Endothelial cell (in vitro differentiated cells): ENCODE measurements at regions not wholly inside any gene's neighbourhood (a gene's known extent, or its start where the extent isn't known, plus 50 kb on each side); places are given as distances from the start of the nearest gene placed in this dataset.

Experiments used
- DNase-seq: peaks from one replicate; pipeline ENCODE4 v3.0.0; 2021; ENCODE audit warnings: low spot score
- H3K27ac Mint-ChIP-seq: one replicate; pipeline ENCODE4 v1.8.0; 2021; ENCODE audit warnings: mixed read lengths, inconsistent platforms; ENCODE audit not compliant: unreplicated experiment
- H3K27me3 Mint-ChIP-seq: one replicate; pipeline ENCODE4 v1.8.0; 2021; ENCODE audit warnings: mild to moderate bottlenecking, moderate library complexity, mixed read lengths, inconsistent platforms; ENCODE audit not compliant: unreplicated experiment
- H3K36me3 Mint-ChIP-seq: one replicate; pipeline ENCODE4 v1.8.0; 2021; ENCODE audit warnings: mild to moderate bottlenecking, low read depth, mixed read lengths, inconsistent platforms; ENCODE audit not compliant: unreplicated experiment
- H3K4me1 Mint-ChIP-seq: one replicate; pipeline ENCODE4 v1.8.0; 2021; ENCODE audit warnings: mild to moderate bottlenecking, mixed read lengths, inconsistent platforms; ENCODE audit not compliant: unreplicated experiment
- H3K4me3 Mint-ChIP-seq: one replicate; pipeline ENCODE4 v1.8.0; 2021; ENCODE audit warnings: mild to moderate bottlenecking, mixed read lengths, inconsistent platforms; ENCODE audit not compliant: unreplicated experiment
- H3K9me3 Mint-ChIP-seq: one replicate; pipeline ENCODE4 v1.8.0; 2021; ENCODE audit warnings: mixed read lengths, inconsistent platforms; ENCODE audit not compliant: unreplicated experiment
- TF ChIP-seq, protein P1 (sequence below): fragments of 200-600 bp; sonication (generic); IDR thresholded peaks from one replicate; pipeline ENCODE4 v1.5.0; 2021; ENCODE audit warnings: antibody characterized with exemption; ENCODE audit not compliant: unreplicated experiment

- no peak overlapping the region for H3K4me3 Mint-ChIP-seq
- no peak for DNase-seq
- no peaks in the 10 kb centered on the region for H3K4me1 Mint-ChIP-seq
- no peaks in the 10 kb centered on the region for H3K27me3 Mint-ChIP-seq
- no peak overlapping the region for H3K27ac Mint-ChIP-seq
- H3K9me3 Mint-ChIP-seq: no peaks in the 10 kb centered on the region
- H3K36me3 Mint-ChIP-seq: no peaks in the 10 kb centered on the region
- TF ChIP-seq, protein P1, sequence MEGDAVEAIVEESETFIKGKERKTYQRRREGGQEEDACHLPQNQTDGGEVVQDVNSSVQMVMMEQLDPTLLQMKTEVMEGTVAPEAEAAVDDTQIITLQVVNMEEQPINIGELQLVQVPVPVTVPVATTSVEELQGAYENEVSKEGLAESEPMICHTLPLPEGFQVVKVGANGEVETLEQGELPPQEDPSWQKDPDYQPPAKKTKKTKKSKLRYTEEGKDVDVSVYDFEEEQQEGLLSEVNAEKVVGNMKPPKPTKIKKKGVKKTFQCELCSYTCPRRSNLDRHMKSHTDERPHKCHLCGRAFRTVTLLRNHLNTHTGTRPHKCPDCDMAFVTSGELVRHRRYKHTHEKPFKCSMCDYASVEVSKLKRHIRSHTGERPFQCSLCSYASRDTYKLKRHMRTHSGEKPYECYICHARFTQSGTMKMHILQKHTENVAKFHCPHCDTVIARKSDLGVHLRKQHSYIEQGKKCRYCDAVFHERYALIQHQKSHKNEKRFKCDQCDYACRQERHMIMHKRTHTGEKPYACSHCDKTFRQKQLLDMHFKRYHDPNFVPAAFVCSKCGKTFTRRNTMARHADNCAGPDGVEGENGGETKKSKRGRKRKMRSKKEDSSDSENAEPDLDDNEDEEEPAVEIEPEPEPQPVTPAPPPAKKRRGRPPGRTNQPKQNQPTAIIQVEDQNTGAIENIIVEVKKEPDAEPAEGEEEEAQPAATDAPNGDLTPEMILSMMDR: no peak
Measured at GRCh38 chr2:198710562-198710961, 747.2 kb downstream of the SATB2 start.

GRCh38 chr2:198706476-198707082 lies 751.2 kb downstream of the SATB2 start:
- DNase-seq: no peak
- Mint-ChIP-seq H3K36me3 (no peaks in the 10 kb centered on the region), H3K27ac (no peak overlapping the region), H3K4me1 (no peaks in the 10 kb centered on the region), H3K4me3 (no peak overlapping the region), H3K27me3 (no peaks in the 10 kb centered on the region), H3K9me3 (no peaks in the 10 kb centered on the region)
- TF ChIP-seq, protein P1: no peak

GRCh38 chr2:198703281-198703680 lies 754.5 kb downstream of the SATB2 start:
- no peak overlapping the region for H3K4me3 Mint-ChIP-seq
- no peak for DNase-seq
- H3K27me3 Mint-ChIP-seq: no peaks in the 10 kb centered on the region
- no peak overlapping the region for H3K27ac Mint-ChIP-seq
- TF ChIP-seq, protein P1: no peak
- no peaks in the 10 kb centered on the region for H3K36me3 Mint-ChIP-seq
- H3K9me3 Mint-ChIP-seq: no peaks in the 10 kb centered on the region
- H3K4me1 Mint-ChIP-seq: no peaks in the 10 kb centered on the region

DNA sequence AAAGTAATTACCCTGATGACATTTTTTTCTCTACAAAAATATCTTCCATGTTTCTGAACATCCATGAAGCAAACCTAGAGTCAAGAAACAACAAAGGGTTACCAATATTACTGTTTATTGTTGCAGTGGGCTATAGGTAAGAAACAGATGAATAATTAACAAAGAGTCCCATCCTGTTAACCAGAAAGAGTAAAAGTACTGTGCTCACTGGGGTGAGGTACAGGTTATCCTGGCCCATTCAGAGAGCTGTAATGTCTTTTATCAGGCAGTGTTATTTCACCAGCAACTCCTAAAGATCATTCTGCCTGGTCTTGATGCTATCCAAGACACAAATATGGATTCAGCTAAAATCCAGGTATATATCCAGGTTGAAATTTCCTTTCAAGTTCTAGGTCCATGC lies 754.9 kb downstream of the SATB2 start:
- H3K27me3 Mint-ChIP-seq: no peaks in the 10 kb centered on the region
- no peaks in the 10 kb centered on the region for H3K36me3 Mint-ChIP-seq
- H3K4me1 Mint-ChIP-seq: no peaks in the 10 kb centered on the region
- H3K4me3 Mint-ChIP-seq: no peak overlapping the region
- DNase-seq: no peak
- TF ChIP-seq, protein P1: no peak
- no peak overlapping the region for H3K27ac Mint-ChIP-seq
- H3K9me3 Mint-ChIP-seq: no peaks in the 10 kb centered on the region

DNA sequence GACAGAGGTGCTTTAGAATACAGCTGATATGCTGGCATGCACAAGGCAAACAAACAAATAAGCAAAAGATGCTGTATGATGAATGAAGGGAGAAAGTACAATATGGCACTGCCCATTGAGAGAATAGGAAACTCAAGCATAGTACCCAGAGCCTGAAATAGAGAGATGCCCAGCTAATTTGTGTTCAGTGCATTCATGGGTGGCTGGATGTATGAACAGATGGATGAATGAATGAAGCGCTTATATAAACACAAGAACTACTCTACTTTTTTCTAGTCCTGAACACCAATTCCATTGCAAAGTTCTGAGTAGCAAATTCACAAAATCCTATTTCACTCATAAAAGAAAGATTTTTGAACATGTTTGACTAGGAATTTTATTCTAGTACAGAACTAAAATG lies 756.3 kb downstream of the SATB2 start:
- TF ChIP-seq, protein P1: no peak
- Mint-ChIP-seq H3K4me1 (no peaks in the 10 kb centered on the region), H3K27me3 (no peaks in the 10 kb centered on the region), H3K27ac (no peak overlapping the region), H3K9me3 (no peaks in the 10 kb centered on the region), H3K4me3 (no peak overlapping the region), H3K36me3 (no peaks in the 10 kb centered on the region)
- DNase-seq: no peak
